ENCODE measurements at regions not wholly inside any gene's neighbourhood (a gene's known extent, or its start where the extent isn't known, plus 50 kb on each side); places are given as distances from the start of the nearest gene placed in this dataset.

- ATAC-seq (ENCODE audit: low read depth) (no peak), DNase-seq (no peak)
- Histone ChIP-seq H3K79me2 (ENCODE audit: control insufficient read depth, insufficient read depth, low read length) (no peaks in the 10 kb centered on the region), H3K9me3 (ENCODE audit: control extremely low read depth in 1 of 3, control insufficient read depth in 2 of 3, insufficient read depth in 1 of 3, low read length in 2 of 3) (no peaks in the 10 kb centered on the region), H3K27ac (ENCODE audit: low read length in 2 of 2) (no peak overlapping the region), H3K4me1 (ENCODE audit: control insufficient read depth in 2 of 2, insufficient read depth in 2 of 2, low read length in 2 of 2) (no peaks in the 10 kb centered on the region), H2AFZ (ENCODE audit: insufficient read depth, low read depth, low read length, poor library complexity, severe bottlenecking) (no peak overlapping the region), H3K4me2 (replicated peaks; ENCODE audit: low read depth, low read length, poor library complexity, severe bottlenecking) (no peak overlapping the region), H3K36me3 (replicated peaks in 1 of 2; ENCODE audit: control extremely low read depth in 1 of 2, control insufficient read depth in 1 of 2, extremely low read depth in 1 of 2, insufficient read depth in 2 of 2, low read length in 1 of 2) (no peaks in the 10 kb centered on the region), H3K9ac (ENCODE audit: low read length) (no peak overlapping the region), H3K4me3 (ENCODE audit: control extremely low read depth in 1 of 5, extremely low read depth in 1 of 5, insufficient read depth in 1 of 5, low read depth in 2 of 5, low read length in 4 of 5) (no peak overlapping the region), H4K20me1 (ENCODE audit: control insufficient read depth, insufficient read depth, low read length, poor library complexity, severe bottlenecking) (no peaks in the 10 kb centered on the region), H3K27me3 (replicated peaks in 1 of 4; ENCODE audit: control extremely low read depth in 1 of 4, control insufficient read depth in 3 of 4, insufficient read depth in 4 of 4, low read length in 3 of 4) (peaks cover 0 to 7% (median 2%) of the 10 kb centered on the region in 4 experiments)
- Mint-ChIP-seq H3K9me3 (ENCODE audit: insufficient read depth) (peaks cover 4% of the 10 kb centered on the region), H3K27ac (no peak overlapping the region), H3K4me3 (no peak overlapping the region), H3K4me1 (no peaks in the 10 kb centered on the region), H3K27me3 (peaks cover 32% of the 10 kb centered on the region)
- intact Hi-C loops (cut with micrococcal nuclease) = no loop called here
- TF ChIP-seq CTCF (IDR thresholded peaks at IDR 0.05) = no peak
- no peak for TF ChIP-seq EZH2 (IDR thresholded peaks at IDR 0.05; ENCODE audit: borderline replicate concordance, insufficient read depth, low read depth, low read length, poor library complexity, severe bottlenecking)
- WGBS (ENCODE audit: insufficient coverage) = no CpG with 5 or more reads among the region's 3 CpGs
- ChIA-PET CTCF (no interaction called here), POLR2A (no interaction called here)
Observed at GRCh38 chr6:12391472-12391871, 101.3 kb downstream of the EDN1 start.

- Mint-ChIP-seq H3K4me3 (no peak overlapping the region), H3K27ac (no peak overlapping the region), H3K4me1 (no peaks in the 10 kb centered on the region), H3K9me3 (ENCODE audit: insufficient read depth) (no peaks in the 10 kb centered on the region), H3K27me3 (peaks cover 24% of the 10 kb centered on the region)
- CTCF ChIA-PET = no interaction called here
- WGBS (ENCODE audit: insufficient coverage) = 96% methylated on average over 2 of the region's 6 CpGs
- Histone ChIP-seq H3K36me3 (replicated peaks in 1 of 2; ENCODE audit: control extremely low read depth in 1 of 2, control insufficient read depth in 1 of 2, extremely low read depth in 1 of 2, insufficient read depth in 2 of 2, low read length in 1 of 2) (no peaks in the 10 kb centered on the region), H2AFZ (ENCODE audit: insufficient read depth, low read depth, low read length, poor library complexity, severe bottlenecking) (no peak overlapping the region), H3K9me3 (ENCODE audit: control extremely low read depth in 1 of 3, control insufficient read depth in 2 of 3, insufficient read depth in 1 of 3, low read length in 2 of 3) (no peaks in the 10 kb centered on the region), H3K27me3 (replicated peaks in 1 of 4; ENCODE audit: control extremely low read depth in 1 of 4, control insufficient read depth in 3 of 4, insufficient read depth in 4 of 4, low read length in 3 of 4) (peaks cover 0 to under 1% (median 0%) of the 10 kb centered on the region in 4 experiments), H3K4me1 (ENCODE audit: control insufficient read depth in 2 of 2, insufficient read depth in 2 of 2, low read length in 2 of 2) (no peaks in the 10 kb centered on the region), H3K9ac (ENCODE audit: low read length) (no peak overlapping the region), H3K79me2 (ENCODE audit: control insufficient read depth, insufficient read depth, low read length) (no peaks in the 10 kb centered on the region), H3K4me2 (replicated peaks; ENCODE audit: low read depth, low read length, poor library complexity, severe bottlenecking) (no peak overlapping the region), H3K27ac (ENCODE audit: low read length in 2 of 2) (no peak overlapping the region), H3K4me3 (ENCODE audit: control extremely low read depth in 1 of 5, extremely low read depth in 1 of 5, insufficient read depth in 1 of 5, low read depth in 2 of 5, low read length in 4 of 5) (no peak overlapping the region), H4K20me1 (ENCODE audit: control insufficient read depth, insufficient read depth, low read length, poor library complexity, severe bottlenecking) (no peaks in the 10 kb centered on the region)
- TF ChIP-seq EZH2 (IDR thresholded peaks at IDR 0.05; ENCODE audit: borderline replicate concordance, insufficient read depth, low read depth, low read length, poor library complexity, severe bottlenecking) (no peak), CTCF (IDR thresholded peaks at IDR 0.05) (no peak)
- intact Hi-C loops (cut with micrococcal nuclease) = no loop called here
- no peak for DNase-seq
- no peak for ATAC-seq (ENCODE audit: low read depth)
- POLR2A ChIA-PET = no interaction called here
Observed at GRCh38 chr6:12392490-12392889, 102.3 kb downstream of the EDN1 start.
